Right atrium auricular region (tissue), 2 donors: ENCODE measurements at regions not wholly inside any gene's neighbourhood (a gene's known extent, or its start where the extent isn't known, plus 50 kb on each side); places are given as distances from the start of the nearest gene placed in this dataset.

ENCODE experiments used
- DNase-seq: peaks from one replicate; pipeline ENCODE4 v3.0.0-alpha.2; 2019; ENCODE audit warnings: low spot score
- H3K27ac ChIP-seq, 2 donors: fragments of 200-600 bp; sonication (generic); 1 replicate in 1 of 2; 2 replicates in 1 of 2; pipeline ENCODE4 v1.5.1; 2016 to 2019
- H3K27me3 ChIP-seq, 2 donors: fragments of 200-600 bp; sonication (generic); one replicate each; pipeline versions ENCODE4 v1.5.1 to v1.6.0; 2017 to 2019
- H3K36me3 ChIP-seq: fragments of 200-600 bp; sonication (generic); one replicate; pipeline ENCODE4 v1.5.1; 2016
- H3K4me1 ChIP-seq, 2 donors: fragments of 200-600 bp; sonication (generic); one replicate each; pipeline versions ENCODE4 v1.5.1 to v1.6.0; 2017 to 2019
- H3K4me3 ChIP-seq, 2 donors: fragments of 200-600 bp; sonication (generic); 1 replicate in 1 of 2; 2 replicates in 1 of 2; pipeline ENCODE4 v1.5.1; 2017 to 2019; ENCODE audit warnings: mild to moderate bottlenecking in 1 of 2, moderate library complexity in 1 of 2
- H3K9me3 ChIP-seq, 2 donors: fragments of 200-600 bp; sonication (generic); one replicate each; pipeline ENCODE4 v1.5.1; 2019
- CTCF ChIP-seq, 2 donors: fragments of 200-600 bp; sonication (generic); IDR thresholded peaks; one replicate each; pipeline ENCODE4 v1.5.1; 2019; ENCODE audit warnings: antibody characterized with exemption in 2 of 2

DNA sequence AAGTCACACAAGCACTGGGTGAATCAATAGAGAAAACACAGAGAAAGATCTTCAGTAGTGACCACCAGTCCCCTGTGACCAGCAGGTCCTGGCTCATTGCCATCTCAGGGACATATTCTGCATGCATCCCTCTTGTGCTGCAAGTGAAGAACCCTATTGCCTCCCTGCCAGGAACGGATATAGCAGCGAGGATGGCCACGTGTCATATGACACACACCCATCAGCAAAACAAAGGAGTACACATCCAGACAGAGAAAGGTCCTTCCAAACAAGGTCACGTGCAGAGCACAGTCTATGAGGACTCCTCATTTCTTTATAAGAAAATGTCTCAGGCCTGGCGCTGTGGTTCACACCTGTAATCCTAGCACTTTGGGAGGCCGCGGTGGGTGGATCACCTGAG lies 638.4 kb downstream of the FLRT2 start:
- no peak for TF ChIP-seq CTCF (IDR thresholded peaks at IDR 0.05)

GRCh38 chr14:86166541-86166940 lies 636.6 kb downstream of the FLRT2 start:
- Histone ChIP-seq H3K4me3 (no peak overlapping the region), H3K27ac (no peak overlapping the region), H3K27me3 (no peaks in the 10 kb centered on the region), H3K4me1 (no peaks in the 10 kb centered on the region), H3K36me3 (no peaks in the 10 kb centered on the region), H3K9me3 (no peaks in the 10 kb centered on the region)
- no peak for TF ChIP-seq CTCF (IDR thresholded peaks at IDR 0.05)
- no peak for DNase-seq

More for the DNA sequence above, 638.4 kb downstream of the FLRT2 start:
- H3K4me1 ChIP-seq: no peaks in the 10 kb centered on the region
- no peak overlapping the region for H3K4me3 ChIP-seq
- H3K27ac ChIP-seq: no peak overlapping the region
- H3K36me3 ChIP-seq: no peaks in the 10 kb centered on the region
- DNase-seq: no peak
- H3K27me3 ChIP-seq: no peaks in the 10 kb centered on the region
- no peaks in the 10 kb centered on the region for H3K9me3 ChIP-seq

GRCh38 chr14:86153480-86153879 lies 623.5 kb downstream of the FLRT2 start:
- H3K9me3 ChIP-seq: no peaks in the 10 kb centered on the region
- H3K27ac ChIP-seq: no peak overlapping the region
- no peaks in the 10 kb centered on the region for H3K36me3 ChIP-seq
- TF ChIP-seq CTCF (IDR thresholded peaks at IDR 0.05): no peak
- no peak overlapping the region for H3K4me3 ChIP-seq
- no peaks in the 10 kb centered on the region for H3K27me3 ChIP-seq
- no peak for DNase-seq
- no peaks in the 10 kb centered on the region for H3K4me1 ChIP-seq

DNA sequence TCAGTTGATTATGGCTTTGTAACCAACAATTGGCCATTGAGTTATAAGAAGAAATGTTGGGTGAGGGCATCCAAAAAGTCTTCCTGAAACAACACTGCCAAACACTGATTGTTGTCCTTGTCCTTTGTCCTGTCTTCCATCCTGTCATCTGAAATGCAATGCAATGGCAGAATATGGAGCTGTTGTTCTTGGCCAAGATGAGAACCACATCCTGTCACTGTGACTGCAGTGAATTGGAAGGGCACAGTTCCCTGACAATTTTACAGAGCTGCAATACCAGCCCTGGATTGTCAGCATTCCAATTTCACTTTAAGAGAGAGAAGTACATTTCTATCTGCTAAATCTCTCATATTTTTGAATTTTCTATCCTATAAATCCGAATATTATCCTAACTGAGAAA lies 613.3 kb downstream of the FLRT2 start:
- no peak for TF ChIP-seq CTCF (IDR thresholded peaks at IDR 0.05)
- no peak for DNase-seq
- H3K4me1 ChIP-seq: no peaks in the 10 kb centered on the region

GRCh38 chr14:86141966-86142365 lies 612.0 kb downstream of the FLRT2 start:
- TF ChIP-seq CTCF (IDR thresholded peaks at IDR 0.05): no peak
- no peaks in the 10 kb centered on the region for H3K27me3 ChIP-seq

More for the DNA sequence above, 613.3 kb downstream of the FLRT2 start:
- no peak overlapping the region for H3K27ac ChIP-seq
- H3K36me3 ChIP-seq: no peaks in the 10 kb centered on the region
- no peak overlapping the region for H3K4me3 ChIP-seq
- no peaks in the 10 kb centered on the region for H3K27me3 ChIP-seq
- H3K9me3 ChIP-seq: no peaks in the 10 kb centered on the region

DNA sequence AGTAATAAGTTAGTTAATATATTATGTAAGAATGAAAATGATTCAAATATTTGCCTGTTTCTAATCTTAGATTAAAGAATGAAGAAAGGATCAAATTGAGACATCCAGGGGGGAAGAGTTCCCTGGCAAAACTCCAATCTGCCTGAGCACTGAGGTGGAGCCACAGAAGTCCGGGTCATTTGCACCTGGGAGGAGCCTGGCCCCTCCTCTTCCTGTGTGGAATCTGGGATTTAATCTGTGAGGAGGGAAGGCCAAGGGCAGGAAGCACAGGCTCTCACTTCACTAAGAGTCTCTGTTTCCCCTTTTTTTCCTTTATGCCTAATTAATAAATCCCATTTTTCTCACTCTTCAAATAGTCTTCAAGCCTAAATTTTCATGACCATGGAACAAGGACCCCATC lies 599.5 kb downstream of the FLRT2 start:
- H3K36me3 ChIP-seq: no peaks in the 10 kb centered on the region
- H3K4me1 ChIP-seq: no peaks in the 10 kb centered on the region
- no peak for DNase-seq
- H3K4me3 ChIP-seq: no peak overlapping the region
- no peaks in the 10 kb centered on the region for H3K27me3 ChIP-seq
- H3K27ac ChIP-seq: no peak overlapping the region
- no peak for TF ChIP-seq CTCF (IDR thresholded peaks at IDR 0.05)
- H3K9me3 ChIP-seq: no peaks in the 10 kb centered on the region

More at GRCh38 chr14:86141966-86142365, 612.0 kb downstream of the FLRT2 start:
- Histone ChIP-seq H3K9me3 (no peaks in the 10 kb centered on the region), H3K27ac (no peak overlapping the region), H3K36me3 (no peaks in the 10 kb centered on the region), H3K4me3 (no peak overlapping the region), H3K4me1 (no peaks in the 10 kb centered on the region)
- DNase-seq: no peak
